A673 (cell line): ENCODE measurements at regions not wholly inside any gene's neighbourhood (a gene's known extent, or its start where the extent isn't known, plus 50 kb on each side); places are given as distances from the start of the nearest gene placed in this dataset.

Experiments
- EZH2 ChIP-seq: fragments of 200-600 bp; sonication (generic); IDR thresholded peaks from 2 replicates; pipeline ENCODE4 v1.6.1; 2017; ENCODE audit warnings: borderline replicate concordance, low read depth, mild to moderate bottlenecking, mixed read lengths, antibody characterized with exemption, low read length; ENCODE audit not compliant: poor library complexity, severe bottlenecking
- TF ChIP-seq, protein P1 (sequence below): fragments of 300-800, 200-600 bp; sonication (generic); conservative IDR thresholded peaks from 2 replicates; pipeline ENCODE4 v1.5.1; 2017; ENCODE audit warnings: low read depth, mild to moderate bottlenecking, antibody characterized with exemption, low read length, moderate library complexity, mixed read lengths

- TF ChIP-seq, protein P1, sequence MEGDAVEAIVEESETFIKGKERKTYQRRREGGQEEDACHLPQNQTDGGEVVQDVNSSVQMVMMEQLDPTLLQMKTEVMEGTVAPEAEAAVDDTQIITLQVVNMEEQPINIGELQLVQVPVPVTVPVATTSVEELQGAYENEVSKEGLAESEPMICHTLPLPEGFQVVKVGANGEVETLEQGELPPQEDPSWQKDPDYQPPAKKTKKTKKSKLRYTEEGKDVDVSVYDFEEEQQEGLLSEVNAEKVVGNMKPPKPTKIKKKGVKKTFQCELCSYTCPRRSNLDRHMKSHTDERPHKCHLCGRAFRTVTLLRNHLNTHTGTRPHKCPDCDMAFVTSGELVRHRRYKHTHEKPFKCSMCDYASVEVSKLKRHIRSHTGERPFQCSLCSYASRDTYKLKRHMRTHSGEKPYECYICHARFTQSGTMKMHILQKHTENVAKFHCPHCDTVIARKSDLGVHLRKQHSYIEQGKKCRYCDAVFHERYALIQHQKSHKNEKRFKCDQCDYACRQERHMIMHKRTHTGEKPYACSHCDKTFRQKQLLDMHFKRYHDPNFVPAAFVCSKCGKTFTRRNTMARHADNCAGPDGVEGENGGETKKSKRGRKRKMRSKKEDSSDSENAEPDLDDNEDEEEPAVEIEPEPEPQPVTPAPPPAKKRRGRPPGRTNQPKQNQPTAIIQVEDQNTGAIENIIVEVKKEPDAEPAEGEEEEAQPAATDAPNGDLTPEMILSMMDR = no peak
- no peak for TF ChIP-seq EZH2
These were observed 82.5 kb downstream of the CD83 start for GRCh38 chr6:14200047-14200446.
